Stimulated activated CD8-positive, alpha-beta memory T cell treated with anti-CD3 and anti-CD28 coated beads, Interleukin-4, amount 100 ng/mL, for 24 hours (primary cell): ENCODE measurements at regions not wholly inside any gene's neighbourhood (a gene's known extent, or its start where the extent isn't known, plus 50 kb on each side); places are given as distances from the start of the nearest gene placed in this dataset.
"Not testable (repeated sequence)": the region's sequence is repeated elsewhere in the genome, so short reads cannot be mapped to it uniquely, and the experiment has no call there.

Source experiments
- DNase-seq: peaks from one replicate; pipeline ENCODE4 v3.0.0-alpha.2; 2020; ENCODE audit warnings: low read depth

- no peak for DNase-seq
These were observed 58.1 kb upstream of the TUNAR start for GRCh38 chr14:95818581-95818980.

GRCh38 chr14:95817271-95817670 lies 59.4 kb upstream of the TUNAR start:
- no peak for DNase-seq

GRCh38 chr14:95816539-95816938 lies 60.1 kb upstream of the TUNAR start:
- no peak for DNase-seq

- no peak for DNase-seq
These were observed 61.4 kb upstream of the TUNAR start for GRCh38 chr14:95815226-95815690.

- DNase-seq, result no peak
These were observed 62.0 kb upstream of the TUNAR start for GRCh38 chr14:95814363-95815225.

- no peak for DNase-seq
These were observed 64.8 kb upstream of the TUNAR start for GRCh38 chr14:95811813-95812212.

- no peak for DNase-seq
These were observed 68.3 kb upstream of the TUNAR start for GRCh38 chr14:95808371-95808770.

- no peak for DNase-seq
These were observed 79.8 kb upstream of the TUNAR start for GRCh38 chr14:95796788-95797187.

GRCh38 chr14:95787941-95788340 lies 74.0 kb upstream of the TCL1A start:
- no peak for DNase-seq

- no peak for DNase-seq
These were observed 72.6 kb upstream of the TCL1A start for GRCh38 chr14:95786566-95786965.

GRCh38 chr14:95784137-95784536 lies 70.2 kb upstream of the TCL1A start:
- no peak for DNase-seq

- DNase-seq, result no peak
These were observed 63.0 kb upstream of the TCL1A start for GRCh38 chr14:95776798-95777534.

GRCh38 chr14:95774265-95775160 lies 60.6 kb upstream of the TCL1A start:
- DNase-seq, result peak; percentile 15

GRCh38 chr14:95770777-95771176 lies 56.9 kb upstream of the TCL1A start:
- DNase-seq, result no peak

GRCh38 chr14:95769976-95770375 lies 56.1 kb upstream of the TCL1A start:
- DNase-seq, result no peak

- DNase-seq, result not testable (repeated sequence)
These were observed 55.5 kb upstream of the TCL1A start for GRCh38 chr14:95769431-95769830.

GRCh38 chr14:95765051-95765450 lies 51.1 kb upstream of the TCL1A start:
- no peak for DNase-seq

- DNase-seq, result no peak
These were observed 50.0 kb upstream of the TCL1A start for GRCh38 chr14:95763875-95764274.
